GM12878 (cell line): ENCODE measurements at regions not wholly inside any gene's neighbourhood (a gene's known extent, or its start where the extent isn't known, plus 50 kb on each side); places are given as distances from the start of the nearest gene placed in this dataset.
"Not testable (repeated sequence)": the region's sequence is repeated elsewhere in the genome, so short reads cannot be mapped to it uniquely, and the experiment has no call there.

Experiments used
- EZH2 ChIP-seq: IDR thresholded peaks from 2 replicates; pipeline ENCODE4 v1.6.1; 2012; ENCODE audit warnings: low read depth, mild to moderate bottlenecking, control low read depth, inconsistent platforms, low read length, borderline replicate concordance; ENCODE audit not compliant: control insufficient read depth
- TCF12 ChIP-seq: IDR thresholded peaks from 2 replicates; pipeline ENCODE4 v1.6.1; 2011; ENCODE audit warnings: low read depth, mild to moderate bottlenecking, low read length

- TF ChIP-seq EZH2, TCF12: not testable (repeated sequence)
These were observed 248.9 kb upstream of the ANKRD20A1 start for GRCh38 chr9:67609872-67610271.
